HG03064 (cell line): ENCODE measurements at regions not wholly inside any gene's neighbourhood (a gene's known extent, or its start where the extent isn't known, plus 50 kb on each side); places are given as distances from the start of the nearest gene placed in this dataset.
"Not testable (repeated sequence)": the region's sequence is repeated elsewhere in the genome, so short reads cannot be mapped to it uniquely, and the experiment has no call there.

Experiments used
- ATAC-seq: cut with Tn5 transposase; IDR thresholded peaks from one replicate; pipeline ENCODE4 v1.9.1; 2021; ENCODE audit warnings: low read depth; ENCODE audit not compliant: unreplicated experiment

DNA sequence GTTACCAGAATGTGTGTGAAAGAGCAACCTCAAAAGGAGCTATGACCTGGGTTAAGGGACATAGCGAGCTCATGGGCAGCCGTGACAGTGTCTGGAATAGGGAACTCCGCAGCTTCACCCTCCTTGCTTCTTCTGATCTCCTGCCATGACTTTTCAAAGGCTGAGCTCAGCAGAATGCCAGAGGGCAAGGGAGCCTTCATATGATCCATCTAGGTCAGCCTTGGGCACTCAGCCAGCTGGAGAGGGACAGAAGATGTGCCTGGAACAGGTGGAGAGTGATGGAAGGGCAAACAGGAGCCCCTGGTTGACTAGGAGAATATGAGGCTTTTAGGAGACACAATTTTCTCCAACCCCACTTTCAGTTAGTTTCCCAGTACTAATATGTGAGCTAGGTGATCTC is 352.8 kb upstream of the FRG2C start:
- ATAC-seq = not testable (repeated sequence)

DNA sequence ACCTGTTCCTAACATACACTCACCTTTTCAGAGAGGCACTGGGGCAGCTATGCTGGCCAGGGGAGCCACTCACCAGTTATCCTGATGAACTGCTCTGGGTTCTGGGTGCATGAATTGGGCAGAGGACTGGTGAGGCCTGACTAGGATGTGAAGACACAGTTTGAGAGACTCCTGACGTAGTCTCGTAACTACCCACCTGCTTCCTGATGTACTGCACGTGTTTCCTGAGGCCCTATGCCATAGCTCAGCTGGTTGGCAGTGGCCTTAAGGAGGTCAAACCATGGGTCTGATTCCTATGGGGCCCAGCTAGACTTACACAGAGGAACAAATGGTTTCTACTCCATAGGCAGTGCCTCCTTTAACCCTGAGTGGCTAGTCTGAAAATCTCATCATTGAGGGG is 351.7 kb upstream of the FRG2C start:
- ATAC-seq = not testable (repeated sequence)

DNA sequence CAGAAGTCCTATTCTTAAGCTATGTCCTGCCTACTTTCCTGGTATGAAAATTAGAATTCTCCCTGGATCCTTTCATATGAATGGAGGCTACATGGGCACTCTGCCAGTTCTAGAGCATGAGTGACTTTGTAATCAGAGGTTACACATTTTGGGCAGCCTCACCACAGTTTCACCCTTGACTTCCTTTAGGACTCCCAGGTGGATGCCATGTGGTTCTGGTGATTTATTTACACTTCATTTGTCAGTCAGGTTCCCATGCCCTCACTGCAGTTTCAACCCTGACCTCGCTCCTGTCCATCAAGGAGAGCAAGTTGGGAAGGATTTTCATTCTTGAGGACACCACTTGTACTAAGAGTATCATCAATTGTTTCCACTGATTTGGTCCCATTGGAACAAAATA is 344.4 kb upstream of the FRG2C start:
- ATAC-seq = not testable (repeated sequence)

DNA sequence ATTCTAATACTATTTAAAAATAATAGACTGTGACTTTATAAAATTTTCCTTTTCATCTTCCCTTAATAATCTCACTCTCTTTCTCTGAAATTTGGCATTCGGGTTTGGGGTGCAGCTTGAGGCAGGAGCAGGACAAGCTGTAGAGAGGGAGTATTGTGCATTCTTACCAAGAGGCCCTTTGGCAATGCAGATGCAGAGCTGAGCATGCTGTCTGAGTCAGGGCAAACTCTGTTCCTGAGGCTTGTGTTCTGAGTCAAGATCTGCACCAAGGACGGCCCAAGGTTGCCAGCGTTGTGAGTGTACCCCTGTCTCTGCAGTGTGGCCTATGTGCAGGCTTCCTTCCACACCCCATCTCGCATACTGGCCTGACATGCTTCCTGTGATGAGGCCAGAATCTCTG is 343.8 kb upstream of the FRG2C start:
- ATAC-seq = no peak

DNA sequence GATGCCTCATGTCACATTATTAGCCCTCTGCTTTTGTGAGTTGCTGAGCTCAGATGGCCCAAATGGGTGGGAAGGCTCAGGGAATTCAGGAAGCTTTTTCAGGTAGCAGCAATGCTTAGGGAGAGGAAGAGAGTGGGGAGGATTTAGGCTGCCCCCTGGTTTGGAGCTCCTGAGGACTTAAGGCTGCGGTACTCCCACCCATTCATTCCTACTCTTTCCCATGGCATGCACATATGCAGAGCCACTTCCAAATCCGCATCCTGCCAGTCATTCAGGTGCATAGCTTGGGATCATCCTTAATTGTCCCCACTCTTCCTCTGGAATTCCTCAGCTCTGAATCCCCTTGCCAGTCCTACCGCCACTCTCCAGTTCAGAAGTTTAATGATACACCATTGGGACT is 343.1 kb upstream of the FRG2C start:
- no peak for ATAC-seq

DNA sequence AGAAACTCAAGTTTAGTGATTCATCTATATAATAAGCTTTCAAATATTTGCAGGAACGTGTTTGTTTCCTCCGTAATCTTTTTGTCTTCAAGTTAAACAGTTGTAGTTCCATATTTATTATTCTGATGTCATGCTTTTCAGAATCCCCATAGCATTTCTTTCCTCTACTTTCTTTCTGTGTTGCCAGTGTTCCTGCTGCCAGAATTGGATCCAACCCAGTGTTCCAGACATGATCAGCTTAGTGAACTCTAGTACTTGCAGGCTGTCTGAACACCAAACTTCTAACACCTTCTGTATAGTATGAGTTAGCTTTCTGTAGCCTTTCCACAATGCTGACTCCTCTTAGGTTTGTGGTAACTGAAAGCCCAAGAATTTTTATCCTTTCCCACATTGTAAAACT is 340.2 kb upstream of the FRG2C start:
- not testable (repeated sequence) for ATAC-seq

DNA sequence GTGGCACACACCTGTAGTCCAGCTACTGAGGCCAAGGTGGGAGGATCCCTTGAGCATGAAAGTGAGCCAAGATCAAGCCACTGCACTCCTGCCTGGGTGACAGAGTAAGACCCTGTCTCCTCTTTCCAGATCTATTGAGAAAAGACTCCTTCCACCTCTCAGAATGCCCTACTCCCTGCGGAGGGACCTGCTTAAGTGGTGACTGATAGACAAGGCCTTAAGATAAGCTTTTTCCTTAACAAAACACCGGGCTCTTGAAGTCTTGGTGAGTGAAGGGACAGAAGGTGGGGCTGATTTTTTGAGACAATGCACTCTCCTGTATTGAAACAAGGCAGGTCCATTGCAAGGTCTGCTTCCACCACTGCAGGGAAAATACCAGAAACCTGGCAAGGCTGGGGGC is 338.4 kb upstream of the FRG2C start:
- no peak for ATAC-seq

DNA sequence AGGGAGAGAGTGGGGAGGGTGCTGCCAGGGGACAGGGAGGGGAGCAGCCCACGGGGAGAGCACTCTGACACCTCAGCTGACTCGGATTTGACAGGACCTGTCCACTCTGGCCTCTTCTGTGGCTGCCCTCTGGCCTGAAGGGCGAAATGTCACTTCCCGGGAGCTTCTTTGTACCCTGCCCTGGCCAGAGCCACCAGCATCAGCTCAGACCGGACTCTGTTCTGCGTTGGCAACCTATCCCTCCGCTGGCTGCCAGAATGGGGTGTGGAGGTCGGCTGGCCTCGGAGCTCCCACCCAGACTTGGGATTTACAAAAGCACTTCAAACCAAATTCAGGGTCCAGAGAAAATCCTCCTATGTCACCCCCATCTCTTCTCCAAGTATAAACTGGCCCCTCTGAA is 336.7 kb upstream of the FRG2C start:
- no peak for ATAC-seq

DNA sequence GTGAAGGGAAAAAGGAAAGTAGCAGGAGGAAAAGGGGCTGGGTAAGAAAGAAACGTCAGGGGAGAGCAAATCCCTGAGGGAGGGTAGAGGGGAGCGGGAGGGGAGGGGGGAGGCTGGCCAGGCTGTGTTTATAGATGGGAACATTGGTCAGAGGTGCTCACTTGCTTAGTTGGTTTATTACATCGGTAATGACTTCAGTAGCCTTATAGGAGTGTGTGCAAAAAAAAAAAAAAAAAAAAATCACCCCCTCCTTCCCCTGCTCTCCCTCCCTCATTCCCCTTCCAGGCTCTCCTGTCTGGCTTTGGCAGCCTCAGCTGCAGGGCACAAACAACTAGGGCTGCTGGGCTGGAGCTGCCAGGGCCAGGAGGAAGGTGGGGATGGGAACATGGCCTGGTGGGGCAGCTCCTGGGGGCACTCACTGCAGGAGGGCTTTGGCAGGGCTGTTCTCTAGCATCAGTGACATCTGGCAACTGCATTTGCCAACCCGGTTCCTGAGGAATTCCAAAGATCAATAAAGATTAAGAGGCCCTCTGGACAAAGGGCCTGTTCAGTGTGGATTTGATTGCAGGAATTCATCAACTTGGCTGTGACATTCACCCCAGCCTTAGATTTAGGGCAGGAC is 334.5 kb upstream of the FRG2C start:
- ATAC-seq = no peak

DNA sequence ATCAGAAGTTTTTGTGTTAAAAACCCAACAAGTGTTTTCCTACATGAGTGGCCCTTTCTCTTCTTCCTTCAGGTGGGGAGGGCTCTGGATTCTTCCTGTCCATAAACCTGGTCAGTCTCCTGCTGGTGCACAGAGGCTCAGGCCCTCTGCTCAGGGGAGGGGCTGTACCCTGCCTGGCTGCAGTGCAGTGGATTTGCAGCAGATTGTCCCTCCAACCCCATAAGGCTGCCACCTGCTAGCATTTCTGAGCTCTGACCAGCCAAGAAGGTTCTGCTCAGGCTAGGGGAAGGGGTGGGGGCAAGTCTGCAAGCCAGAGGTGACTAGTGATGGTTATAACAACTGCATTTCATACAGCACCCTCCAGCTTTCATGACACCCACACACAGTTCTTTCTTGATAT is 333.7 kb upstream of the FRG2C start:
- ATAC-seq = not testable (repeated sequence)

DNA sequence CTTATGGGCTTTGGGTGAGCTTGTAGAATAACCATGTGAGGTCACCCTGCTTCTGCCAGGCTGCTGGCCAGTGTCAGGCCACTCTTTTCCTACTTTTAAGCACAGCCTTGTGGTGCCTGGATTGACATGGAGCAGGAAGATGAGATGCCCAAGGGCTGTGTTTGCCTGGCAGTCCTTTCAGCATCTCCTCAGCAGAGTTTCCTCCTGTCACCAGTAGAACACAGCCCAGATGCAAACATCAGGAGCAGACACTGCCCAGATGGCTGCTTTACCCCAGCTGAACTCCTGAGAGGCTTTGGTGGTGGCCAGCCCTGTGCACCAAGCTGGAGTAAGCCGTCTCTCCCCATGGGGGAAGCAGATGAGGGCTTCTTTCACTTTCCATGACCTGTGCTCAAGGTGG is 332.0 kb upstream of the FRG2C start:
- not testable (repeated sequence) for ATAC-seq

DNA sequence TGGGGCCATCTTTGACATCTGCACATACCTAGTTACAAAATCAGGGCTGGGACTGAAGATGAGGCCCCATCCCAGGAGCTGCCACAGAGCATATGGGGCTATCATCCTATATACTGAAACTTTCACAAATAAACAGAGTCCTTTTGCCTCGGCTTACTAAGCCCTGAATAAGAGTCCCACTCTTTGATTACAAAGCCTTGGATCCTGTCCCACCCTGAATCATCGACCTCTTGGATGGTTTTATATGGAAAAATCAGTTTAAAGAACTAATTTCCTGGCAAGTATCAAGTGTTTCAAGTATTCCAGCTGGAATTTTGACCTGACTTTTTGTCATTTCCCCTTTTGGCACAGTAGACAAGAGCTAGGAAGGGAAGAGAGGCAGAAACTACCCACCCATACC is 331.3 kb upstream of the FRG2C start:
- no peak for ATAC-seq

DNA sequence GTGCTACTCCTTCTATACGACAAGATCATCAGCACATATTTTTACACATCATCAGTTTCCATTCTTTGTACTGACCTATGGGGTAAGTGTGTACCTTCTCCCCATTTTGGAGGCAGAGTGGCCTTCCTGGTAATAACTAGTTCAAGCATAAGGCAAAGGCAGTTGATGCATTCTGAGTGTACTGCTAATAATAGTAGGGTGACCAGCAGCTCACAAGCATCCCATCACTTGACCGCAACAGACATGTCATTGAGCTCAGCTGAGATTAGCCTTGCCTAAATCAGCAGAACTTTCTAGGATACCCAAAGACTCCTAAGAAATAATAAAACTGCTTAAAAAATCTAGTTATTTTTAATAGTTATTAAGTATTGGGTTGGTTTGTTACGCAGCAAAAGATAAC is 329.8 kb upstream of the FRG2C start:
- no peak for ATAC-seq

DNA sequence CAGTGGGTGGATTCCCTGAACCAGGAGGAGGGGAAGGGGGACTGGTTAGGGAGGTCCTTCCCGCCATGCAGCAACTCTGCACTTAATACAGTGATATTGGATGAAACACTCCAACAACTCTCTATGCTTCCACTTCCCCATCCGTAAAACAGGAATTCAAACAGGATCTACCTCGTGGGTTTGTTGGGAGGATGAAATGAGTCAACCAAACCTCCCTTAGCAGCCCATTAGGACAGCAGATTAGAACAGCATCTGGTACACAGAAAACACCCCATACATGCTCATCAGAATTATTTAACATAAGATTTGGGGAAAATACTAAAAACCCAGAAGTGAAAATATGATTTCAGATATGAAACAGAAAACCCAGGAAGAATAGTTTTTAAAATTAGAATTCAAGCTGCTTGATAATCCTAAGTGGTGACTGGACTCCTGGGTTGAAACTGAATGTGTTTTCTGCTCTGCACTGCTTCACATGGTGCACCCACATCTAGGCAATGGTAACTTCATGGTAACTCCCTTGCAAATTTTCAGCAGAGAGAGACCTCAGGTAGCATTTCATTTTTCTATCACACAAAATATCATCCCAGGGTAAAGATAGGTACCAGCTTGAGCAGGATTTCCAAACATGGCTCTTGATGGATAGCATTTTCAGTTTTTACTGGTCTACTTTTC is 326.8 kb upstream of the FRG2C start:
- ATAC-seq = no peak

DNA sequence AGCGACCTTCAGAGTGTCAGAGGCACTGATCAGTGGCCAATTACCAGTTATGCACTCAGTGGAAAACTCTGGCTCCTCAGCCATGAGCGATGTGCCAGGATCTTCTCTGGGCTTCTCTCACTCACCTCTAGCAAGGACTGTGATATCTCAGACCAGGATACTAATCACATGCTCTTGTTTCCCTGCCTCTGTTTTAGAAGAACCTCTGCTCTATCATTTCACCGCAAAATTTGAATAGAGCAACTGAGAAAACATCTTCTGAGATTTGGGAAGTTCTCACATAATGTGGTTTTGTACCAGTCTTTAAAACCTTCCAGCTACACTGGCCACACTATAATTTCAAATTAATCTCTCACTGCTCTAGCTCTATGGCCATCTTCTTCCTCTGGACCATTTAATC is 325.8 kb upstream of the FRG2C start:
- ATAC-seq = no peak

DNA sequence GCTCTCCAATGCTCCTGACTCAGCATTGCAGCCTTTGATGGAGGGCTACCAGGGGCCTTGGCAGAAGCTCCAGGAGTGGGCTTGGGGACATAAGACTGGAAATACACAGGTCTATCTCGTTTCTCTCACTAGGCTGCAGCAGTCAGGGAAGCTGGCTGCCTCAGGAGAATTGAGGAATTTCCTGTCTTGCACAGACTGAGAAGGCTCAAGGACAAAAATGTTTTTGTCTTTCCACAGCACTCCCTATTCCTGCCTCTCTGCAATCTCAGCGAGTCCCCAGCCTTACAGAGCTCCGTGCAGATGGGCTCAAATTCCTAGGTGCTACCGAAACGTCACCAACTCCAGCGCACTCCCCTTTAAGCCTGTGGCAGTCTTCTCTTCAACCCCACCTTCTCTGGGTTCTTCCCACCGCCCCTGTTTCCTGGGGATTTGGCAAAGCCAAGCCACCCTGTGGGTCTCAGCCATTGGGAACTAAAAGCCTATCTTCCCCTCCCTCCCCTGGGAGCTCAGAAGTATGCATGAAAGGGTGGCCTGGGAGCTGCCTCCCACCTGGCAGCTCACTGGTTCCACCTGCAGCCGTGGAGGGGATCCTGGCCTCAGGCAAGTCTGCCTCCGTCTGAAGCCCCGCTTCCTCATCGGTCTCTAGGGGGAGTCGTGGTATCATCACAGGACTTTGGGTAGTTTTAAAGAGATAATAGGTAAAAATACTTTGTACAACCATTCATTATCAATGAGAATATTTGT is 322.6 kb upstream of the FRG2C start:
- no peak for ATAC-seq

DNA sequence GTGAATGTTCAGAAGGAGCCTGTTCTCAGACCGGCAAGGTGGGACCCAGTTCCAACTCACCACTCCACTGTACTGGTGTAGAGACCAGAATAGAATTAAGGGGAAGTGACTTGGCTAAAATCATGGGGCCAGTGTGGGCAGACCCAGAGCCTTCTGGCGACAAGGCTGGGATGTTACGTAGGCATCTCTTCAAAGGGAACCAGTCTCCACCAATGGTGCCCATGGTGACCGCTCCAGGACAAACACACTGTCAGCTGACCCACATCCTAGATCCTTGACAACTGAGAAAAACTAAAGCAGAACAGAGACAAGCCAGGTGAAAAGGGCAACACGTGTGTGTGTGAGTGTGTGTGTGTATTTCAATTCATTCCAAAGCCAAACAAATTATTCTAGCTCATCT is 321.7 kb upstream of the FRG2C start:
- ATAC-seq = no peak

DNA sequence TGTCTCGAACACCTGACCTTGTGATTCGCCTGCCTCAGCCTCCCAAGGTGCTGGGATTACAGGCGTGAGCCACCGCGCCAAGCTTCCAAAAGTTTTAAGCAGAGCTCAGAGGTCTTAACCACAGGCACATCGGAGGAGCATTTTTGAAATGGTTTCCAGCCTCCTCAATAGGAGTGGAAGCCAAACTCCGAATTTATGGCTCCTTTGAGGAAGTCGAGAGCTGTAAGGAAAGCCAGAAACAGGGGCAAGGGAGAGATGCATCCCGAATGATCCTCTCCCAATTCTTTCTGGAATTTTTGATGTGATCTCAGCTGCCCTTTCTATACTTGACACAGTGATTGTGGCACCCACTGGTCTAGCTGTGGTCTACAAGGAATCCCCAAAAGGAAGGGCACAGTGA is 313.6 kb upstream of the FRG2C start:
- ATAC-seq = not testable (repeated sequence)

DNA sequence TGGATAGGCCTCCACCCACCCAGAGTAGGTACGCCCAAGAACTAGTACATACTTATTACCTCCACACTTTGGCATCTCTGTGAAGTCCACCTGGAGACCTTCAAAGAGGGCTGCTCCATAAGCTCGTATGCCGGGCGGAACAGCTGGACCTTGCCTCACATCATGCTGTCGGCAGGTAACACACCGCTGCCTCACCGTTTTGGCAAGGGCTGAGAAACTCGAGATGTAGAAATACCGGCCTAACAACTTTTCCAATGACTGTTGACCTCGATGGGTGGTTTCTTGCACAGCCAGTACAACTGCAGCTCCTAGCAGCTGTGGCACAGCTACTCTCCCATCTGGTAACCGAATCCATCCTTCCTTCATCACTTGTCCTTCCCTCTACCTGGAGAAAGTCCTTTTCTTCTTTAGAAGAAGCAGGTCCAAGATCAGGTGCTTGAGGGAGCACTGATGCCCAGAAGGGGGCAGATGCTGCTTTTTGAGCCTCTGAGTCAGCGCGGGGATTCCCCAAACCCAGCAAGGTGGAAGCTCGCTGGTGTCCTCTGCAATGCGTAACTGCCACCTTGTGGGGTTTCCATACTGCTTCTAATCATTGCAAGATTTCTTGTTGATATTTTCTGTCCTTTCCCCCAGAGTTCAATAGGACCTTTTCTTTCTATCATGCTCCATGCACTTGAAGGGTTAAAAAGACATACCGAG is 301.9 kb upstream of the FRG2C start:
- ATAC-seq = not testable (repeated sequence)

DNA sequence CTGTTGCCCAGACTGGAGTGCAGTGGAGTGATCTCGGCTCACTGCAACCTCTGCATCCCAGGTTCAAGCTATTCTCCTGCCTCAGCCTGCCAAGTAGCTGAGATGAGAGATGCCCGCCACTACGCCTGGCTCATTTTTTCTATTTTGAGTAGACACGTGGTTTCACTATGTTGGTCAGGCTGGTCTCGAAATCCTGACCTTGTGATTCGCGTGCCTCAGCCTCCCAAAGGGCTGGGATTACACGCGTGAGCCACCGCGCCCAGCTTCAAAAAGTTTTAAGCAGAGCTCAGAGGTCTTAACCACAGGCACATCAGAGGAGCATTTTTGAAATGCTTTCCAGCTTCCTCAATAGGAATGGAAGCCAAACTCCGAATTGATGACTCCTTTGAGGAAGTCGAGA is 291.2 kb upstream of the FRG2C start:
- ATAC-seq = not testable (repeated sequence)

DNA sequence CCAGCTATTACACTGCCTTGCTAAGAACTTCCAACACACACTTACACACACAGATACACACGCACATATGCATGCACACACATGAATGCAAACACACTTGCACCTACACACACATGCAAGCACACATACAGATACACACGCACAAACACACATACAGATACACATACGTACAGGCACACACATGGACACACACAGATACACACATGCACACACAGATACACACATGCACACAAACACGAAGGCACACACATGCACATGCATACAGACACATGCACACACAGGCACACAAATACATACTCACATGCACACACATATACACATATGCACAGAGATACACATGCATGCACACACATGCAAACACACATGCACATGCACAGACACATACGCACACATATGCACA is 284.3 kb upstream of the FRG2C start:
- ATAC-seq = not testable (repeated sequence)
